ENCODE measurements at regions not wholly inside any gene's neighbourhood (a gene's known extent, or its start where the extent isn't known, plus 50 kb on each side); places are given as distances from the start of the nearest gene placed in this dataset.

DNA sequence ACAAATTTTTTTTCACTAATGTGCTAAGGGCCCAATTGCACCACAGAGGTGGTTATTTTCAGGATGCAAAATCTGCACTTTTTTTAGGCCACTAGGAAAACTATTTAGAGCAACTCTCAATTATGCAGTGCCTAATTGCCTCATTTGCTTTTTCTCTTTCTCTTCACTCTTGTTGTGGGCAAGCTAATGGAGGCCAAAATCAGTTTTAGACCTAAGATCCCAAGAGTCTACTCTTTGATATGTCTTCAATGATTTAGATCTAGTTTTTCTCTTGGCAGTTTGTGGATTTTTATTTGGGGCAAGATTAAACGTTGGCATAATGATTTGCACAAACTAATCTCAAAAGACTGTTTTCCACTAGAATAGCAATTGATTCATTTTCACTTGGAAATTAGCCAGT lies 1996.9 kb downstream of the LRRC4C start:
- no peaks in the 10 kb centered on the region for H3K9me2 ChIP-seq (ENCODE audit: insufficient read depth, low read length)
- DNase-seq (ENCODE audit: low spot score) = no peak
- H3K4me3 ChIP-seq (ENCODE audit: low read depth, low read length, poor library complexity, severe bottlenecking) = no peak overlapping the region
- H3K36me3 ChIP-seq (ENCODE audit: insufficient read depth, low read length) = no peaks in the 10 kb centered on the region
- no peaks in the 10 kb centered on the region for H3K4me1 ChIP-seq (ENCODE audit: insufficient read depth, low read length, poor library complexity, severe bottlenecking)
- no peaks in the 10 kb centered on the region for H3K79me2 ChIP-seq (ENCODE audit: insufficient read depth, low read depth, low read length)
- no peak overlapping the region for H3K4me2 ChIP-seq (ENCODE audit: low read length)
- no TSS peak for BruUV-seq (replicated peaks)
- no peaks in the 10 kb centered on the region for H4K20me1 ChIP-seq (ENCODE audit: insufficient read depth, low read length)
- H2AFZ ChIP-seq (ENCODE audit: low read length) = no peak overlapping the region
- H3K27ac ChIP-seq (ENCODE audit: low read depth, low read length, poor library complexity, severe bottlenecking) = no peak overlapping the region
- ChIA-PET CTCF (ENCODE audit: unreplicated experiment) (no interaction called here), POLR2A (no interaction called here)
- TF ChIP-seq, protein P1, sequence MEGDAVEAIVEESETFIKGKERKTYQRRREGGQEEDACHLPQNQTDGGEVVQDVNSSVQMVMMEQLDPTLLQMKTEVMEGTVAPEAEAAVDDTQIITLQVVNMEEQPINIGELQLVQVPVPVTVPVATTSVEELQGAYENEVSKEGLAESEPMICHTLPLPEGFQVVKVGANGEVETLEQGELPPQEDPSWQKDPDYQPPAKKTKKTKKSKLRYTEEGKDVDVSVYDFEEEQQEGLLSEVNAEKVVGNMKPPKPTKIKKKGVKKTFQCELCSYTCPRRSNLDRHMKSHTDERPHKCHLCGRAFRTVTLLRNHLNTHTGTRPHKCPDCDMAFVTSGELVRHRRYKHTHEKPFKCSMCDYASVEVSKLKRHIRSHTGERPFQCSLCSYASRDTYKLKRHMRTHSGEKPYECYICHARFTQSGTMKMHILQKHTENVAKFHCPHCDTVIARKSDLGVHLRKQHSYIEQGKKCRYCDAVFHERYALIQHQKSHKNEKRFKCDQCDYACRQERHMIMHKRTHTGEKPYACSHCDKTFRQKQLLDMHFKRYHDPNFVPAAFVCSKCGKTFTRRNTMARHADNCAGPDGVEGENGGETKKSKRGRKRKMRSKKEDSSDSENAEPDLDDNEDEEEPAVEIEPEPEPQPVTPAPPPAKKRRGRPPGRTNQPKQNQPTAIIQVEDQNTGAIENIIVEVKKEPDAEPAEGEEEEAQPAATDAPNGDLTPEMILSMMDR (conservative IDR thresholded peaks at IDR 0.05; ENCODE audit: low read length) = no peak
- TF ChIP-seq EZH2phosphoT487 (IDR thresholded peaks at IDR 0.05; ENCODE audit: borderline replicate concordance, low read depth, low read length) = no peak
- intact Hi-C loops (cut with micrococcal nuclease; ENCODE audit: unreplicated experiment) = no loop called here
- no peaks in the 10 kb centered on the region for H3K9me3 ChIP-seq (ENCODE audit: low read length)

DNA sequence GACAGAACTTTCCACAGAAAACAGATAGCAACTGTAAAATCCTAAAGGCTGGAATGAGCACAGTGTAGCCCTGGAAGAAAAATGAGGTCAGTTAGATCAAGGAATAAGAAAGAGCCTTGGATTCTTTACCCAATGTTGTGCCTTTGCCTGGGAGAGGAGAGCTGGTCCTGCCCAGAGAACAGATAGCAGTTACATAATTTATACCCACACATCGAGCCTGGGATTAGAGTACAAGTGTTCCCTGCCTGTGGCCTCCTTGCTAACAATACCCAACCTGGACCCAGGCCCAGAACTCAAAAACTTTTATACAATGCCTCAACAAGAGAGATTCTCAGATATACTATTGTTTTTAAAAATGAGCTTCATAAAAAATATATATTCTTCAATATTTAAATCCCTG lies 1998.4 kb downstream of the LRRC4C start:
- H3K9me2 ChIP-seq (ENCODE audit: insufficient read depth, low read length) = no peaks in the 10 kb centered on the region
- no peaks in the 10 kb centered on the region for H3K4me1 ChIP-seq (ENCODE audit: insufficient read depth, low read length, poor library complexity, severe bottlenecking)
- no peak overlapping the region for H3K4me2 ChIP-seq (ENCODE audit: low read length)
- DNase-seq (ENCODE audit: low spot score) = no peak
- no peaks in the 10 kb centered on the region for H3K36me3 ChIP-seq (ENCODE audit: insufficient read depth, low read length)
- no peak overlapping the region for H3K27ac ChIP-seq (ENCODE audit: low read depth, low read length, poor library complexity, severe bottlenecking)
- ChIA-PET CTCF (ENCODE audit: unreplicated experiment) (no interaction called here), POLR2A (no interaction called here)
- no peak overlapping the region for H2AFZ ChIP-seq (ENCODE audit: low read length)
- H3K9me3 ChIP-seq (ENCODE audit: low read length) = no peaks in the 10 kb centered on the region
- H3K4me3 ChIP-seq (ENCODE audit: low read depth, low read length, poor library complexity, severe bottlenecking) = no peak overlapping the region
- no TSS peak for BruUV-seq (replicated peaks)
- intact Hi-C loops (cut with micrococcal nuclease; ENCODE audit: unreplicated experiment) = no loop called here
- TF ChIP-seq, protein P1 (conservative IDR thresholded peaks at IDR 0.05; ENCODE audit: low read length) = no peak
- no peak for TF ChIP-seq EZH2phosphoT487 (IDR thresholded peaks at IDR 0.05; ENCODE audit: borderline replicate concordance, low read depth, low read length)
- no peaks in the 10 kb centered on the region for H3K79me2 ChIP-seq (ENCODE audit: insufficient read depth, low read depth, low read length)
- H4K20me1 ChIP-seq (ENCODE audit: insufficient read depth, low read length) = no peaks in the 10 kb centered on the region

DNA sequence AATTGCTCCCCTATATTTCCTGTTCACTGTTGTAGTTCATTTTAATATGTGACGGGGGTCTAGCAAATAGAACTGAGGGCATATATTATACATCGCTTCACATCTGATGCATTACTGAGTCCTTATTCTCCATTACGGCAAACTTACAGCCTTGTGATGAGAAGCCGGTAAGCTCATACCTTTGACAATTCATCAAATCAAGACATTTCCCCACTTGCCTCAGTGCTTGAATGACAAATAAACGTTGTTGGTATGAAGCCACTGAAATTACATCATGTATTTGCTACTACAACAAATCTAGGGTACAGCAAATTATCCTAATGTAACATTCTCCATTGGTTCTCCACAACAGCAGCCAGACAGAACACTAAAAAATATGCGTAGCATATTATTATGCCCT lies 1999.8 kb downstream of the LRRC4C start:
- CTCF ChIA-PET (ENCODE audit: unreplicated experiment) = no interaction called here
- H2AFZ ChIP-seq (ENCODE audit: low read length) = no peak overlapping the region
- H3K4me3 ChIP-seq (ENCODE audit: low read depth, low read length, poor library complexity, severe bottlenecking) = no peak overlapping the region
- TF ChIP-seq, protein P1 (conservative IDR thresholded peaks at IDR 0.05; ENCODE audit: low read length) = no peak
- TF ChIP-seq EZH2phosphoT487 (IDR thresholded peaks at IDR 0.05; ENCODE audit: borderline replicate concordance, low read depth, low read length) = no peak
- H3K27ac ChIP-seq (ENCODE audit: low read depth, low read length, poor library complexity, severe bottlenecking) = no peak overlapping the region
- intact Hi-C loops (cut with micrococcal nuclease; ENCODE audit: unreplicated experiment) = no loop called here
- POLR2A ChIA-PET = no interaction called here
- no TSS peak for BruUV-seq (replicated peaks)
- H3K36me3 ChIP-seq (ENCODE audit: insufficient read depth, low read length) = no peaks in the 10 kb centered on the region
- H3K79me2 ChIP-seq (ENCODE audit: insufficient read depth, low read depth, low read length) = no peaks in the 10 kb centered on the region
- no peaks in the 10 kb centered on the region for H3K9me3 ChIP-seq (ENCODE audit: low read length)
- H3K9me2 ChIP-seq (ENCODE audit: insufficient read depth, low read length) = no peaks in the 10 kb centered on the region
- no peaks in the 10 kb centered on the region for H3K4me1 ChIP-seq (ENCODE audit: insufficient read depth, low read length, poor library complexity, severe bottlenecking)
- no peaks in the 10 kb centered on the region for H4K20me1 ChIP-seq (ENCODE audit: insufficient read depth, low read length)
- DNase-seq (ENCODE audit: low spot score) = no peak
- no peak overlapping the region for H3K4me2 ChIP-seq (ENCODE audit: low read length)

Data from OCI-LY7 (cell line).